ENCODE measurements at regions not wholly inside any gene's neighbourhood (a gene's known extent, or its start where the extent isn't known, plus 50 kb on each side); places are given as distances from the start of the nearest gene placed in this dataset.

GRCh38 chr9:14467675-14468374 lies 153.9 kb upstream of the NFIB start:
- Histone ChIP-seq H3K9me3 (replicated peaks in 1 of 3) (no peaks in the 10 kb centered on the region), H3K27me3 (no peaks in the 10 kb centered on the region), H3K4me1 (replicated peaks in 1 of 2) (no peaks in the 10 kb centered on the region), H3K36me3 (replicated peaks in 1 of 2) (no peaks in the 10 kb centered on the region), H3K4me3 (no peak overlapping the region), H3K27ac (no peak overlapping the region)
- intact Hi-C loops (cut with DNase I): no loop called here
- no peak for TF ChIP-seq POLR2A (IDR thresholded peaks at IDR 0.05)
- TF ChIP-seq, protein P1, sequence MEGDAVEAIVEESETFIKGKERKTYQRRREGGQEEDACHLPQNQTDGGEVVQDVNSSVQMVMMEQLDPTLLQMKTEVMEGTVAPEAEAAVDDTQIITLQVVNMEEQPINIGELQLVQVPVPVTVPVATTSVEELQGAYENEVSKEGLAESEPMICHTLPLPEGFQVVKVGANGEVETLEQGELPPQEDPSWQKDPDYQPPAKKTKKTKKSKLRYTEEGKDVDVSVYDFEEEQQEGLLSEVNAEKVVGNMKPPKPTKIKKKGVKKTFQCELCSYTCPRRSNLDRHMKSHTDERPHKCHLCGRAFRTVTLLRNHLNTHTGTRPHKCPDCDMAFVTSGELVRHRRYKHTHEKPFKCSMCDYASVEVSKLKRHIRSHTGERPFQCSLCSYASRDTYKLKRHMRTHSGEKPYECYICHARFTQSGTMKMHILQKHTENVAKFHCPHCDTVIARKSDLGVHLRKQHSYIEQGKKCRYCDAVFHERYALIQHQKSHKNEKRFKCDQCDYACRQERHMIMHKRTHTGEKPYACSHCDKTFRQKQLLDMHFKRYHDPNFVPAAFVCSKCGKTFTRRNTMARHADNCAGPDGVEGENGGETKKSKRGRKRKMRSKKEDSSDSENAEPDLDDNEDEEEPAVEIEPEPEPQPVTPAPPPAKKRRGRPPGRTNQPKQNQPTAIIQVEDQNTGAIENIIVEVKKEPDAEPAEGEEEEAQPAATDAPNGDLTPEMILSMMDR (IDR thresholded peaks at IDR 0.05): no peak
- WGBS, 4 donors: 82 to 90% (median 85%) methylated on average over 3 of the region's 3 CpGs
- DNase-seq: no peak

DNA sequence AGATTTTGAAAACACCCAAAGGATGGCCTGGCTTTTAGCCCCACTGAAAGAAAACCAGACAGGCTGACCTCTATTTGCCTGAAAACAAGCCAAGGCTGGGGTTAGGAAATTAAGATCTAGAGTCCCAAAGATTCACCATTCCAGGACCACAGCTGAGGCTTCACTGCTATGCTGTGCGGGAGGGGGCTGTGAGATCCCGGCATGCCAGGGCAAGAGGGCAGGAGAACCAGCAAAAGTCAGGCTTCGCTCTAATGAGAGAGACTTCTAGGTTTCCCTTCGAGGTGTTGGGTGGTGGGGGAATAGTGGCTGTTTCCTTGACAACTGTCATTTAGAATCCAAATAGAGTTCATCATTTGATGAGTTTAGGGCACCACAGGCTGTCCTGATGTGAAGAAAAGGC lies 152.9 kb upstream of the NFIB start:
- TF ChIP-seq, protein P1 (IDR thresholded peaks at IDR 0.05): no peak
- no peak for TF ChIP-seq POLR2A (IDR thresholded peaks at IDR 0.05)
- H3K27me3 ChIP-seq: no peaks in the 10 kb centered on the region
- H3K9me3 ChIP-seq (replicated peaks in 1 of 3): no peaks in the 10 kb centered on the region
- no peak for DNase-seq
- H3K27ac ChIP-seq: no peak overlapping the region
- intact Hi-C loops (cut with DNase I): no loop called here
- H3K4me3 ChIP-seq: no peak overlapping the region
- H3K36me3 ChIP-seq (replicated peaks in 1 of 2): no peaks in the 10 kb centered on the region
- 80 to 85% (median 83%) methylated on average over 4 of the region's 4 CpGs for WGBS, 4 donors
- H3K4me1 ChIP-seq (replicated peaks in 1 of 2): no peaks in the 10 kb centered on the region

- WGBS, 4 donors: 81 to 91% (median 81%) methylated on average over 6 to 7 of the region's 7 CpGs
- no peak for TF ChIP-seq POLR2A (IDR thresholded peaks at IDR 0.05)
- TF ChIP-seq, protein P1 (IDR thresholded peaks at IDR 0.05): no peak
Measured at GRCh38 chr9:14466429-14466818, 152.5 kb upstream of the NFIB start.

DNA sequence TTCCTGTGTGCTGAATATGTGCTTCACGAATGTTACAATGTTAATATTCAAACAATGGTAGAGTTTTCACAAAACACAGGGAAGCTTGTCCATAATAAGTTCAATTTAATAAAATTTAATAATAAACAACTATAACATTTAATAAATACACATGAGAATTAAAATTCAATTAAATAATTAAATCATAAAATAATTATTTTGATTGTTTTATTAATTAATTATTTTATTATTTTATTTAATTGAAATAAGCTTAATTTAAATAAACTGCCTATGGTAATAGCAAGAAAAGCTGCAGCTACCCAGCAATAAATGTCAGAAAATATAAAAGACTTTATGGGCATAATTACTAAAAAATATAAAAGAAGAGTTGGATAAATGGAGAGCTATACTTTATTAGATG lies 149.0 kb upstream of the NFIB start:
- Histone ChIP-seq H3K36me3 (replicated peaks in 1 of 2) (no peaks in the 10 kb centered on the region), H3K4me1 (replicated peaks in 1 of 2) (no peaks in the 10 kb centered on the region), H3K9me3 (replicated peaks in 1 of 3) (no peaks in the 10 kb centered on the region), H3K4me3 (no peak overlapping the region), H3K27ac (no peak overlapping the region), H3K27me3 (no peaks in the 10 kb centered on the region)
- TF ChIP-seq, protein P1 (IDR thresholded peaks at IDR 0.05): no peak
- TF ChIP-seq POLR2A (IDR thresholded peaks at IDR 0.05): no peak
- 69 to 76% (median 74%) methylated on average over 1 of the region's 1 CpG for WGBS, 4 donors
- intact Hi-C loops (cut with DNase I): no loop called here
- DNase-seq: no peak

More at GRCh38 chr9:14466429-14466818, 152.5 kb upstream of the NFIB start:
- DNase-seq: no peak
- H3K4me3 ChIP-seq: no peak overlapping the region
- no peak overlapping the region for H3K27ac ChIP-seq
- H3K36me3 ChIP-seq (replicated peaks in 1 of 2): no peaks in the 10 kb centered on the region
- H3K4me1 ChIP-seq (replicated peaks in 1 of 2): no peaks in the 10 kb centered on the region
- no peaks in the 10 kb centered on the region for H3K9me3 ChIP-seq (replicated peaks in 1 of 3)
- intact Hi-C loops (cut with DNase I): no loop called here
- H3K27me3 ChIP-seq: no peaks in the 10 kb centered on the region

Measured in adrenal gland (tissue), 9 donors.